Liver (tissue), 8 donors: ENCODE measurements at regions not wholly inside any gene's neighbourhood (a gene's known extent, or its start where the extent isn't known, plus 50 kb on each side); places are given as distances from the start of the nearest gene placed in this dataset.
A peak's percentile ranks its signal among the peaks of the same experiment; 100 is the strongest.

ENCODE experiments used
- DNase-seq: peaks from one replicate; pipeline ENCODE4 v3.0.0-alpha.2; 2017; ENCODE audit warnings: low spot score
- H3K27ac ChIP-seq, 2 donors: one replicate each; pipeline ENCODE4 v1.7.0; 2013; ENCODE audit warnings: inconsistent platforms in 2 of 2, low read length in 2 of 2, control low read depth in 1 of 2, low read depth in 1 of 2, mild to moderate bottlenecking in 1 of 2
- H3K27me3 ChIP-seq, 4 donors: one replicate each; pipeline versions ENCODE4 v1.6.1 to v1.7.0; 2013; ENCODE audit warnings: low read length in 3 of 4, inconsistent platforms in 1 of 4, mild to moderate bottlenecking in 1 of 4, moderate library complexity in 1 of 4; ENCODE audit not compliant: control insufficient read depth in 4 of 4, insufficient read depth in 4 of 4
- H3K36me3 ChIP-seq, 4 donors: one replicate each; pipeline versions ENCODE4 v1.6.1 to v1.7.0; 2013; ENCODE audit warnings: low read length in 3 of 4, mild to moderate bottlenecking in 3 of 4, low read depth in 1 of 4, moderate library complexity in 1 of 4; ENCODE audit not compliant: control insufficient read depth in 4 of 4, insufficient read depth in 3 of 4
- H3K4me1 ChIP-seq, 4 donors: one replicate each; pipeline versions ENCODE4 v1.6.1 to v1.7.0; 2013; ENCODE audit warnings: low read length in 3 of 4, mild to moderate bottlenecking in 3 of 4, moderate library complexity in 1 of 4; ENCODE audit not compliant: control insufficient read depth in 4 of 4, insufficient read depth in 4 of 4
- H3K4me3 ChIP-seq, 3 donors: one replicate each; pipeline versions ENCODE4 v1.6.1 to v1.7.0; 2013; ENCODE audit warnings: low read length in 3 of 3, control low read depth in 1 of 3, low read depth in 1 of 3, mild to moderate bottlenecking in 1 of 3
- H3K9ac ChIP-seq, 2 donors: one replicate each; pipeline ENCODE4 v1.7.0; 2013; ENCODE audit warnings: low read length in 2 of 2, mild to moderate bottlenecking in 2 of 2, moderate library complexity in 2 of 2, control low read depth in 1 of 2, low read depth in 1 of 2
- H3K9me3 ChIP-seq, 4 donors: one replicate each; pipeline versions ENCODE4 v1.6.1 to v1.7.0; 2013; ENCODE audit warnings: low read length in 3 of 4; ENCODE audit not compliant: control insufficient read depth in 4 of 4
- ATF3 ChIP-seq: IDR thresholded peaks from 2 replicates; pipeline ENCODE4 v1.6.1; 2016; ENCODE audit warnings: antibody characterized with exemption
- CTCF ChIP-seq: fragments of 150-350 bp; IDR thresholded peaks from 2 replicates; pipeline ENCODE4 v1.5.1; 2017; ENCODE audit warnings: improper control_type of control experiment, low read depth, low read length; ENCODE audit not compliant: missing input control
- EGR1 ChIP-seq, 2 donors: IDR thresholded peaks; 2 replicates each; pipeline ENCODE4 v1.6.1; 2016 to 2018; ENCODE audit warnings: antibody characterized with exemption in 2 of 2, low read depth in 2 of 2
- FOXA1 ChIP-seq: IDR thresholded peaks from 2 replicates; pipeline ENCODE4 v1.6.1; 2016; ENCODE audit warnings: antibody characterized with exemption
- FOXA2 ChIP-seq: IDR thresholded peaks from 2 replicates; pipeline ENCODE4 v1.6.1; 2016; ENCODE audit warnings: antibody characterized with exemption
- GABPA ChIP-seq, 2 donors: IDR thresholded peaks in 1 of 2; conservative IDR thresholded peaks in 1 of 2; 2 replicates each; pipeline ENCODE4 v1.6.1; 2016; ENCODE audit warnings: antibody characterized with exemption in 2 of 2, mild to moderate bottlenecking in 1 of 2, moderate library complexity in 1 of 2
- HNF4A ChIP-seq, 2 donors: conservative IDR thresholded peaks; 2 replicates each; pipeline ENCODE4 v1.6.1; 2016; ENCODE audit warnings: antibody characterized with exemption in 2 of 2, mild to moderate bottlenecking in 2 of 2
- HNF4G ChIP-seq: IDR thresholded peaks from 2 replicates; pipeline ENCODE4 v1.6.1; 2016; ENCODE audit warnings: antibody characterized with exemption
- JUND ChIP-seq, 2 donors: IDR thresholded peaks; 2 replicates each; pipeline ENCODE4 v1.6.1; 2016; ENCODE audit warnings: antibody characterized with exemption in 2 of 2
- MAX ChIP-seq: IDR thresholded peaks from 2 replicates; pipeline ENCODE4 v1.6.1; 2016; ENCODE audit warnings: antibody characterized with exemption
- NR2F2 ChIP-seq: IDR thresholded peaks from 2 replicates; pipeline ENCODE4 v1.6.1; 2016; ENCODE audit warnings: antibody characterized with exemption
- RAD21 ChIP-seq, 2 donors: IDR thresholded peaks; 2 replicates each; pipeline ENCODE4 v1.6.1; 2016; ENCODE audit warnings: antibody characterized with exemption in 2 of 2, mild to moderate bottlenecking in 2 of 2
- REST ChIP-seq: IDR thresholded peaks from 2 replicates; pipeline ENCODE4 v1.6.1; 2016; ENCODE audit warnings: antibody characterized with exemption, mild to moderate bottlenecking
- RXRA ChIP-seq, 2 donors: IDR thresholded peaks; 2 replicates each; pipeline ENCODE4 v1.6.1; 2017 to 2018; ENCODE audit warnings: antibody characterized with exemption in 2 of 2, mild to moderate bottlenecking in 1 of 2
- SP1 ChIP-seq: IDR thresholded peaks from 2 replicates; pipeline ENCODE4 v1.6.1; 2018; ENCODE audit warnings: antibody characterized with exemption, mild to moderate bottlenecking
- TAF1 ChIP-seq: conservative IDR thresholded peaks from 2 replicates; pipeline ENCODE4 v1.6.1; 2016; ENCODE audit warnings: antibody characterized with exemption, mild to moderate bottlenecking
- YY1 ChIP-seq: IDR thresholded peaks from 2 replicates; pipeline ENCODE4 v1.6.1; 2016; ENCODE audit warnings: antibody characterized with exemption, mild to moderate bottlenecking
- ZBTB33 ChIP-seq: IDR thresholded peaks from 2 replicates; pipeline ENCODE4 v1.6.1; 2016; ENCODE audit warnings: antibody characterized with exemption
- WGBS: extraction: QIAGEN DNeasy Blood & Tissue Kit; methylation state at CpG from one replicate; pipeline ENCODE4 v1.1.7; 2013; 5-methylcytosine and 5-hydroxymethylcytosine counted together
- donor health status: healthy.
- donor health status: healthy.
- donor health status: healthy.
- donor health status: healthy.
- donor health status: healthy.

GRCh38 chr7:106418094-106418493, 133.3 kb upstream of the NAMPT start:
- H3K4me1 ChIP-seq, result peaks cover 4 to 27% (median 5%) of the 10 kb centered on the region in 4 donors
- H3K36me3 ChIP-seq, result no peaks in the 10 kb centered on the region
- H3K9me3 ChIP-seq, result no peaks in the 10 kb centered on the region
- TF ChIP-seq MAX (peak; percentile 85), RAD21 (IDR thresholded peaks at IDR 0.05) (peak; percentile 33 to 61), ZBTB33 (peak; percentile 86), REST (peak; percentile 74), JUND (IDR thresholded peaks at IDR 0.05) (peak; percentile 59 to 84), ATF3 (peak; percentile 92), EGR1 (IDR thresholded peaks at IDR 0.05; ENCODE audit: low read depth in 2 of 2) (no peak), GABPA (IDR thresholded peaks at IDR 0.05 in 1 of 2, conservative IDR thresholded peaks at IDR 0.05 in 1 of 2) (peak in 1 of 2 donors; percentile 56), HNF4G (peak; percentile 17), NR2F2 (no peak), CTCF (no peak), FOXA1 (no peak), RXRA (IDR thresholded peaks at IDR 0.05) (peak; percentile 80 to 86), HNF4A (conservative IDR thresholded peaks at IDR 0.05) (peak; percentile 65 to 69), SP1 (peak; percentile 93), TAF1 (peak; percentile 77), FOXA2 (peak; percentile 35), YY1 (peak; percentile 57)
- no peaks in the 10 kb centered on the region for H3K27me3 ChIP-seq
- DNase-seq, result no peak
- H3K9ac ChIP-seq, result peak overlapping the region in 1 of 2 donors; percentile 61
- H3K27ac ChIP-seq, result peak overlapping the region; percentile 85 to 93
- H3K4me3 ChIP-seq, result no peak overlapping the region
- 6% methylated on average over 1 of the region's 1 CpG for WGBS
